SK-N-SH (cell line): ENCODE measurements at regions not wholly inside any gene's neighbourhood (a gene's known extent, or its start where the extent isn't known, plus 50 kb on each side); places are given as distances from the start of the nearest gene placed in this dataset.

Source experiments
- EP300 ChIP-seq, 2 experiments: IDR thresholded peaks; 2 replicates each; pipeline versions ENCODE4 v1.4.0 to v1.6.1; 2012; ENCODE audit warnings: borderline replicate concordance in 1 of 2, low read depth in 1 of 2, low read length in 1 of 2
- EZH2phosphoT487 ChIP-seq: fragments of 200-600 bp; sonication (generic); IDR thresholded peaks from 2 replicates; pipeline ENCODE4 v1.6.1; 2017; ENCODE audit warnings: low read depth, mixed run types, mild to moderate bottlenecking, antibody characterized with exemption, moderate library complexity, borderline replicate concordance
- FOXJ3 ChIP-seq: sonication (generic); formaldehyde crosslinking; IDR thresholded peaks from 2 replicates; pipeline ENCODE4 v1.5.1; 2020; ENCODE audit warnings: mild to moderate bottlenecking, missing genetic modification reagents
- FOXM1 ChIP-seq: IDR thresholded peaks from 2 replicates; pipeline ENCODE4 v1.4.0; 2012; ENCODE audit warnings: low read depth, mild to moderate bottlenecking
- GABPA ChIP-seq: IDR thresholded peaks from 2 replicates; pipeline ENCODE4 v1.4.0; 2012; ENCODE audit warnings: low read depth, mild to moderate bottlenecking
- POLR2AphosphoS5 ChIP-seq: IDR thresholded peaks from 2 replicates; pipeline ENCODE4 v1.6.1; 2012; ENCODE audit warnings: low read depth, low read length
- RAD21 ChIP-seq: IDR thresholded peaks from 2 replicates; pipeline ENCODE4 v1.6.1; 2012; ENCODE audit warnings: mild to moderate bottlenecking, low read length
- RCOR1 ChIP-seq: fragments of 150-350 bp; IDR thresholded peaks from 2 replicates; pipeline ENCODE4 v1.6.1; 2017; ENCODE audit warnings: antibody characterized with exemption, low read length
- RXRA ChIP-seq: IDR thresholded peaks from 2 replicates; pipeline ENCODE4 v1.4.0; 2012; ENCODE audit warnings: low read depth, mild to moderate bottlenecking, borderline replicate concordance
- TEAD4 ChIP-seq: IDR thresholded peaks from 2 replicates; pipeline ENCODE4 v1.4.0; 2012; ENCODE audit warnings: mild to moderate bottlenecking, borderline replicate concordance; ENCODE audit not compliant: insufficient read depth
- TF ChIP-seq, protein P1 (sequence below): fragments of 200-600 bp; sonication (generic); IDR thresholded peaks from 2 replicates; pipeline ENCODE4 v1.6.1; 2017; ENCODE audit warnings: antibody characterized with exemption, mild to moderate bottlenecking, moderate library complexity

DNA sequence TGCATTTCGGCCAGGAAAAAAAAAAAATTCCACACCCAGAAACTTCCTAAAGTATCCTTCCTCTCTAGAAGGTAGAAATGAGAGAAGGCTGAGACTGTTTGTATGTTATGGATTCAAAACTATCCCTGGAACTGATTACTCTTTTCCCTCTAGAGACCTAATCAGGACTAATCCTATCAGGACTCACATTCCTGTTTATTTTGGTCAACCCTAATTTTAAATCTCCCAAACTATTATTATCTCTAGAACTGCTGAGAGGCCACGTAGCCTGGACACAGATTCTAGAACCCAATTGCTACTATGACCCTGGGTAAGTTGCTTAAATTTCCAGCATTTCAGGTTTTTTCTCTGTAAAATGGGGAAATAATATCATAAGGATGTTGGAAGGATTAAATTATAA lies 346.8 kb upstream of the MEOX2 start:
- TF ChIP-seq, protein P1, sequence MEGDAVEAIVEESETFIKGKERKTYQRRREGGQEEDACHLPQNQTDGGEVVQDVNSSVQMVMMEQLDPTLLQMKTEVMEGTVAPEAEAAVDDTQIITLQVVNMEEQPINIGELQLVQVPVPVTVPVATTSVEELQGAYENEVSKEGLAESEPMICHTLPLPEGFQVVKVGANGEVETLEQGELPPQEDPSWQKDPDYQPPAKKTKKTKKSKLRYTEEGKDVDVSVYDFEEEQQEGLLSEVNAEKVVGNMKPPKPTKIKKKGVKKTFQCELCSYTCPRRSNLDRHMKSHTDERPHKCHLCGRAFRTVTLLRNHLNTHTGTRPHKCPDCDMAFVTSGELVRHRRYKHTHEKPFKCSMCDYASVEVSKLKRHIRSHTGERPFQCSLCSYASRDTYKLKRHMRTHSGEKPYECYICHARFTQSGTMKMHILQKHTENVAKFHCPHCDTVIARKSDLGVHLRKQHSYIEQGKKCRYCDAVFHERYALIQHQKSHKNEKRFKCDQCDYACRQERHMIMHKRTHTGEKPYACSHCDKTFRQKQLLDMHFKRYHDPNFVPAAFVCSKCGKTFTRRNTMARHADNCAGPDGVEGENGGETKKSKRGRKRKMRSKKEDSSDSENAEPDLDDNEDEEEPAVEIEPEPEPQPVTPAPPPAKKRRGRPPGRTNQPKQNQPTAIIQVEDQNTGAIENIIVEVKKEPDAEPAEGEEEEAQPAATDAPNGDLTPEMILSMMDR: no peak
- TF ChIP-seq TEAD4 (no peak), EZH2phosphoT487 (no peak), RAD21 (no peak), GABPA (no peak), RXRA (no peak), RCOR1 (no peak), FOXM1 (no peak), POLR2AphosphoS5 (no peak), EP300 (IDR thresholded peaks at IDR 0.05; ENCODE audit: borderline replicate concordance in 1 of 2, low read depth in 1 of 2, low read length in 1 of 2) (no peak), FOXJ3 (no peak)
